GM11168 (cell line): ENCODE measurements at regions not wholly inside any gene's neighbourhood (a gene's known extent, or its start where the extent isn't known, plus 50 kb on each side); places are given as distances from the start of the nearest gene placed in this dataset.
"Not testable (repeated sequence)": the region's sequence is repeated elsewhere in the genome, so short reads cannot be mapped to it uniquely, and the experiment has no call there.

Experiments used
- in situ Hi-C: fragments of 300-500 bp; cut with MboI; formaldehyde crosslinking; loops from one replicate; pipeline ENCODE4 v1.12.0; 2022; ENCODE audit warnings: low sequenced_read_pairs; ENCODE audit not compliant: unreplicated experiment

- in situ Hi-C loops: no loop called here
Observed at GRCh38 chr6:141890661-141891060, 242.1 kb upstream of the GJE1 start.

- in situ Hi-C loops: no loop called here
Observed at GRCh38 chr6:141884850-141885249, 247.9 kb upstream of the GJE1 start.

- in situ Hi-C loops: no loop called here
Observed at GRCh38 chr6:141878686-141879085, 254.0 kb upstream of the GJE1 start.

- in situ Hi-C loops: no loop called here
Observed at GRCh38 chr6:141877275-141877983, 255.3 kb upstream of the GJE1 start.

DNA sequence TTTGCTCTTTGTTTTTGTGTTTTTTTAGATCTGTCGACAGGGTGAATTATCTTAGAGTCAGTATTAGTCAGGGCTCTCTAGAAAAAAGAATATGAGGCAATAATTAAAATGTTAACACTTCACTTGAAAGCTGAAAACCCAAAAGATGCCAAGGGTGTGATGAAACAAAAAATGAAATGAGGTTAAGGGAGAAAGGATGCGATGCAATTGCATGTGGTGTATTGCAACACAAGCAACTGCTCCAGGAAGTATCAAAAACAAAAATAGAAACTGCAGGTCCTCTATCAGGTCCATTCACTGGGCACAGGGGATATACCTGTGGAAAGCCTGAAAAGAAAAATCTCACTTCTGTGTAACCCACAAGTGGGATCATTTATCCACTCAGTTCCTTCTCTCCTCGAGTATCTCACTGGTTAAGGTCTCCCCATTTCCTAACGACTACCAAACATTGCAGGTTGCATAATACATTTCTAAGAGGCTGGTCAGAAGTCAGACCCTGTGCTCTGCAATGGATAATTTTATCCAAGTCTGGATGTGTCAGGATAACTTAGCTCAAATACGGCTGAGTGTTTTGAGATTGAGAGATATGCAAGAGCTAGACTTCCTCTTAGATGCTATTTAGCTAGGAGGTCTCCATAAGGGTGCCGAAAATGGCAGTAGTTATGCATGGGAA lies 257.7 kb upstream of the GJE1 start:
- in situ Hi-C loops: no loop called here

GRCh38 chr6:141869509-141869908 lies 263.2 kb upstream of the GJE1 start:
- in situ Hi-C loops: not testable (repeated sequence)

GRCh38 chr6:141867767-141868166 lies 265.0 kb upstream of the GJE1 start:
- in situ Hi-C loops: no loop called here

DNA sequence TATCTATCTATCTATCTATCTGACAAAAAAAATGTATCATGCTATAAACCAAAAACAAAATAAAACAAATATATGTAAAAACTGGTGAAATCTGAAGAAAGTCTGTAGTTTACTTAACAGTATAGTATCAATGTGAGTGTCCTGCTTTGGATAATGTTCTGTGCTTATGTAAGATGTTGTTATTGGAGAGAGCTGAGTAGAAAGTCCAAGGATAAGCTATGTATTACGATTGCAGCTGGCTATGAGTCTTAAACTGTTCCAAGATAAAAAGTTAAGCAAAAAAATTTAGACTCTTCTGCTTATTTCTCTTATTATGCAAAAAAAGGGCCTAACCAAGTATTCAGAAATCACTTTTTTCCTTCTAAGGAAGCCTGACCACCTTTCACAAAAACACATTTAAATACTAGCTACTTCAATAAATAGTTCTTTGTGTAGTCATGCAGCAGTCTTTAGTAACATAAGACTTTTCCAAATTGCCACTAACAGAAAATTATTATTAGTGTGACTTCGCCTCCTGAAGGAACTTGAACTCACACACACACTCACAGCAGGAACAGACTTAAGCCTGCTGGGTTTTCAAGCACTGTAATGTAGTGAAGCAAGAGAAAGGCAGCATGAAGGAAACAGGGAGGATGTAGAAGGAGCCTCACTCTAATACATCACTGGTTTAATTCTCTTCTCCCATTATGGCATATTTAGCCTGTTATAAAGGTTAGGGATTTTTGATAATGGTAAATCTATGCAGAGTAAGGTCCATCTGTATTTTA lies 265.8 kb upstream of the GJE1 start:
- in situ Hi-C loops: no loop called here

DNA sequence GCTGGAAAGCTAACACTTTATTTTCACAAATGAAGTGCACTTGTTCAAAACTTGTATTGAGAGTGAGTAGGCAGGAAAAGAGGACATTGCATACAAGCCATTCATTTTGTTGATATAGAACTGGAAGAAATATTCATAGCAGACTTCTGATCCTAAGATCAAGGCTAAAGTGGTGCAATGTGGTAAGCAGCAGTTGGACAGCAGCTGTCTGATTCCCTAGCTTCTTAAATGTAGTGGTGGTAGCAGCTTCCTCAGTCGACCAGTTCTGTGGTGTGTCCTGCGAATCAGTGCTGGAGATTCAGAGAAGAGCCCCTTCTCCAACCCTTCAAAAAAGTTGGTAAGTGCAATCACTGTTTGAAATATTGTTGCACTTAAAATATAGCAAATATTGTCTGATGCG lies 281.7 kb upstream of the GJE1 start:
- in situ Hi-C loops: no loop called here

DNA sequence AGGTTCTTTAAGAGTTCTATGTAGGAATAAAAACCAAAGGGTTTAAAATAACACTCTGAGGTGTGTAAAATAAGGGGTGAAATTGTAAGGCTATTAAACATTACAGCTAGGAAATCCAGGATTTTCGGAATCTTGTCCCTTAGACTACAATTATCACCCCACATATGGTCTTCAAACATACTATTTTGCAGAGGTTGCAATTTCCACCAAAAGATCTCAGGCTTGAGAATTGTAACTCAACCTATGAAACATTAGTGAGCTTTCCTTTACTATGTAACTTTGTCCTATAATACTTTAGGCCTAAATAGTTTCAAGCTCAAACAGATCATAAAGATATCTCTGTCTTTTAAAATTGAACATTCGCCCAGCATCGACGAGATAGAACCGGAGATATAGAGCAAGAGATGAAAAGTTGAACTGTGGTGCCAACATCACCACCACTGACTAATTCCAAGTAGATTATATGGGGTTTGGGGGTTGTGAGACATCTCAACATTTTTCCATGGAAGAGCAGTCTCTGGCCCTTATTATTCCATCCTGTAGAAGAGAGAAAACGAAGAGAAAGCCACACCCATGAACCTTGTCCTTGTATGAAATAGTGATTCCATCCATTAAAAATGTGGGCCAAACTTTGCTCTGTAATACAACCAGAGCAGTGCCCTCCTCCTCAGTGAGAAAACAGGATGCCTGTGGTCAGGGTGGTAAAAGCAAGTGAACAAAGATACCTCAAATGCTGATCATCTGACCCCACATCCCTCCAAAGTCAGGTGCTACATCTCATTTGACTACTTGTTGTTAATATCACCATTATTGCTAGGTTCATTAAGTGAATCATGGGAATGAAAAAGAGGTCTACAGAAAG lies 284.5 kb upstream of the GJE1 start:
- in situ Hi-C loops: no loop called here

- in situ Hi-C loops: no loop called here
Observed at GRCh38 chr6:141846639-141847038, 286.1 kb upstream of the GJE1 start.

DNA sequence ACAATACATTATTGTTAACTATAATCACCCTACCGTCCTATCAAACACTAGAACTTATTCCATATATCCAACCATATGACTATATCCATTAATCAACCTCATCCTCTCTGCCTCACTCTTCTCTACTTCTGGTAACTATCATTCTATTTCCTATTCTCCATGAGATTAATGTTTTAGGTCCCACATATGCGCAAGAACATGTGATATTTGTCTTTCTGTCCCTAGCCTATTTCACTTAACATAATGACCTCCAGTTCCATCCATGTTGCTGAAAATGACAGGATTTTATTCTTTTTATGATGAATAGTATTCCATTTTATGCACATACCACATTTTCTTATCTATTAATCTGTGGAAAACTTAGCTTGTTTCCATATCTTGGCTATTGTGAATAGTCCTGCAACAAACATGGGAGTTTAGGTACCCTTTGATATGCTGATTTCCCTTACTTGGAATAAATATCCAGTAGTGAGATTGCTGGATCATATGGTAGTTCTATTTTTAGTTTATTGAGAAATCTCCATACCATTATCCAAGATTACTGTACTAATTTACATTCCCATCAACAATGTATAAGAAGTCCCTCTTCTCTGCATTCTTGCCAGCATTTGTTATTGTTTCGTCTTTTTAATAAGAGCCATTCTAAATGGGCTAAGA lies 289.4 kb upstream of the GJE1 start:
- in situ Hi-C loops: no loop called here

DNA sequence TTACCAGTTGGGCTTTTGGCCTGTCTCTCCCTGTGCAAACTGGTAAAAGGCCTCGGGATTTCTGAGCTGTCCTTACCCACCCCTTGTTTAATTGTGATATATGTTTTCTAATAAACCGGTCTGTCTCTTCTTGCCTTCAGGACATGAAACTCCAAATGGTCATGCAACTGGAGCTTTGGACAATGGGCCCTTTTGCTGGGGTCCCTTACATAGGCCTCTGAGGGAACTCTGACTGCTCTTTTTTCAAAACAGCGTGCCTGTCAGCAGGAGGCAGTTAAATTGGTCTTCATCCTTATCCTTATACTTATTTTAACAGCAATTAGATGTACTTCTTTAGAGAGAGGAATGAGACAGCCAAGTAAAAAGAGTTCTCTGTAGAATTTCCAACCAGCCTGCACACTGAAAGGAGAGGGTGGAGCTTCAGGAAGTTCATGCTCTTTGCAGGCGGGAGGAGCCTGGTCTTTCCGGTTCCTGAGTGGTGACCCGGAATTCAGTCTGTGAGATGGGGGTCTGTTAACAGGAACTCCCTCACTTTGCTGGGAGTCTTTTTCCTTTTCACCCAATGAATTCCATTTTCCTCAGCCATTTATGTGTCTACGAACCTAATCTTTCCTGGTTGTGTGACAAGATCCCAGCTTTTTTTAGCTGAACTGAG lies 299.6 kb upstream of the GJE1 start:
- in situ Hi-C loops: no loop called here

DNA sequence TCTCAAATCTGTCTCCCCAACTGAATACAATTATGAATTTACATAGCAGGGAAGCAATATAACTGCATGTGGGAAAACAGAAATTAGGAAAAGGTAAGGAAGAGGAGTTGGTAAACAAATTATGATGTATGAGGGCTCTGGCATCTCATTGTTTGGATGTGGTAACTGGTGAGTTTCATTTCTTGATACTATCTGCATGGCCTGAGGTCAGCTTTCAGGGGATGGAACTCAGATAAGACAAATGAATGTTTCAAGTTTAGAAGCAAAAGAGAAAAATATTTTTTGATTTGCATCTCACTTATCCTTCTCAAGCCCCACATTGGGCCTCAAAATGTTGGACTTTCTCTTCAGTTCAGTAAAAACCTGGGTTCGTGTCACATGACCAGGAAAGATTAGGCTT lies 302.2 kb upstream of the GJE1 start:
- in situ Hi-C loops: no loop called here

- in situ Hi-C loops: no loop called here
Observed at GRCh38 chr6:141829566-141830360, 303.0 kb upstream of the GJE1 start.

DNA sequence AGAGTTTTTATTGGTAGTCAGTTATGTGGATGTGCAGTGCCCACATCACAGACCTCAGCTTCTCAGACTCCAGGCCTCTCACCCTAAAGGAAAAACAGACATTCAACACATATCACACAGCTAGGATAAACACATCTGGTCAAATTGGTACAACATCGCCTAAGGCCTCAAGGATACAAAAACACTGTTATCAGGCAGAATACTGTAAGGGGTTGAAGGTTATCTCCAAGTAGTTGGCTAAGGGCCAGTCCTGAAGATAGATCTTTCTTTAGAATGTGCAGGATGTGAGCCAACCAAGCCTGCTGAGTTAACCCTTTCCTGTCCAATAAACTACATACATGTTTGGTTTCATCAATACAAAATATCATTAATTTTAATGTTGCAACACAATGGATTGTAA lies 308.4 kb upstream of the GJE1 start:
- in situ Hi-C loops: no loop called here

- in situ Hi-C loops: not testable (repeated sequence)
Observed at GRCh38 chr6:141815039-141815438, 317.7 kb upstream of the GJE1 start.

DNA sequence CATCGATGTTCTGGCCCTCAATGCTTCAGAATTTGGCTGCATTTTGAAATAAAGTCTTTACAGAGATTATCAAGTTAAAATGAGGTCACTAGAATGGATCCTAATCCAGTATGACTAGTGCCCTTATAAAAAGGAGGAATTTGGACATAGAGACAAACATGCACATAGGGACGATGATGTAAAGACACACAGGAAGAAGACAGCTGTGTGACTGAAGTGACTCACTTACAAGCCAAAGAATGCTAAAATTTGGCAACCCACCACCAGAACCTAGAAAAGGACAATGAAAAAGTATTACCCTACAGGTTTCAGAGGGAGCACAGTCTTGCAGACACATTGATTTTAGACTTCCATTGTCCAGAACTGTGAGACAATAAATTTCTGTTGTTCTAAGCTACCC lies 322.8 kb upstream of the GJE1 start:
- in situ Hi-C loops: no loop called here

GRCh38 chr6:141808662-141809061 lies 324.1 kb upstream of the GJE1 start:
- in situ Hi-C loops: no loop called here
